ENCODE measurements at regions not wholly inside any gene's neighbourhood (a gene's known extent, or its start where the extent isn't known, plus 50 kb on each side); places are given as distances from the start of the nearest gene placed in this dataset.
A peak's percentile ranks its signal among the peaks of the same experiment; 100 is the strongest.
"Not testable (repeated sequence)": the region's sequence is repeated elsewhere in the genome, so short reads cannot be mapped to it uniquely, and the experiment has no call there.

DNA sequence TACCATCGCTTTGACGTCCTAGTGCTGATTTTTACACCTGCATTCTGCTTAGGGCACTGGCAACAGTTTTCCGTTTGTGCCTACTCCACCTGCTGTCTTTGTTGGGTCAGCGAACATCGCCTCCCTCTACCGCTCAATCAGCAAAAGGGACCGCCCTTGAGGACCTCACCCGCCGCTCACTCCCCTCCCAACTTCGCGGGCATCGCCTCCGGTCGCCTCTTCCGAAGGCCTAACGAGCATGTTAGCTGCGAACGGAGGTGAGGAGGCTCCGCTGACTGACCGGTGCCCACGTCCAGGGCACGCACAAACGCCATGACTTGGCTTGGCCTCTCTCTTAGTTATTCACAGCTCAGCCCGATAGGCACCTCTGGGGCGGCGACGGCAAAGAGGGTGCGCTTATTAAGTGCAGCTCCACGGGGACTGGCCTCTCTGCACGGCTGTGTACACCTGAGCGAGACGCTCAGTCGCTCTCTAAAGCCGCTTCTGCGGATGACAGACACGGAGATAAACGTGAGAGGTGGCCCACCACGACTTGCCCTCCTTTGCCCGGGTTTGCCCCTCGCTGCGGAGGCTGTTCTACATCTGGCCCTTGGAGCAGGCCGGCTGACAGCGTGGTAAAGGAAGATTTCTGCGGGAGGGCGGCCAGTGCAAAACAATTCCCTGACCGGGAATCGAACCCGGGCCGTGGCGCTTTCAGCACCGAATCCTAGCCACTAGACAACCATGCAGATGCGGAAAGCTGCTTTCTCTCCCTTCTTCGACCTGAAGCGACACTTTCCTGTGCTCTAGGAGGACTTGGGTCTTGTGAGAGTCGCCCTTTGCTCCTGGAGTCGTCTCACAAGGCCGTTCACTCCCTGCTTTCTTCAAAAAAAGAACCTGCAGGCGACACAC, 81.6 kb upstream of the FCGR1A start:
- DNase-seq, result not testable (repeated sequence)

GRCh38 chr1:149708192-149708853, 74.2 kb upstream of the FCGR1A start:
- peak; percentile 43 for DNase-seq

DNA sequence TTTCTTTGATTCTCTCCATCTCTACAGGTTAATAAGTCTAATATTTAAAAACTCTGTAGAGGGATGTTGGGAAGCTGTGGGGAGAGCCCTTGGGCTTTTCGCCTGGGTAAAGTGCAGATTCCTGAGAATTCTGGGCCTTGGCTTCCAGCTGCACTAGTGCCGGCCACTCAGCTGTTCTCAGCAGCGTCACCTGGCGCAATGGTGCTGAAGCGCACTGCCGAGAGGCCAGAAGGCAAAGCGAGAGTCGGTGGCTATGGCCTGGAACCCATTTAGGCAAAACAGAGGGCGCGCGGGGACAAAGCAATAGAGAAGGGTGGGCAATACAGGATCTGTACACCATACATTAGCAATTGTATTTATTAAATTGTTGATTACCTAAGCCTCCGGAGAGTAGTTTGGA, 70.8 kb upstream of the FCGR1A start:
- not testable (repeated sequence) for DNase-seq

GRCh38 chr1:149712154-149712927, 70.2 kb upstream of the FCGR1A start:
- peak; percentile 27 for DNase-seq

GRCh38 chr1:149713513-149713912, 69.0 kb upstream of the FCGR1A start:
- DNase-seq, result not testable (repeated sequence)

DNA sequence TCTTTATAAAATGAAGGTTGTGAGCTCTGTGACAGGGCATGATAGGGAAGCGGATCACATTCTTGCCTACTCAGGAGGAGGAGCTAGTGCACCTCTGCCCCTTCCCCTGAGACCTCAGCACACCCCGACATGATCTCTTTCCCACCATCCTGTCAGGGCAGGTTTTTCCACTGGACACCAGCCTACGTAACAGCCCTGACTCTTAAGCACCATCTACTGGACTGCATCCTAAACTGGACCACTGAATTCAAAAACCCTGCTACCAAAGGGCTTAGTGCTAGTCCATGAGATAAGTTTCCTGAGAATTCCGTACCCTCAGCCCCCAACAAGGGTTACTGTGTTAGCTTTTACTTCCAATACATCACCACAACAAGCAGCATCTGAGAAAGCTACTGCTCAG, 68.5 kb upstream of the FCGR1A start:
- not testable (repeated sequence) for DNase-seq

- not testable (repeated sequence) for DNase-seq
These were observed 57.7 kb upstream of the FCGR1A start for GRCh38 chr1:149724618-149725302.

DNA sequence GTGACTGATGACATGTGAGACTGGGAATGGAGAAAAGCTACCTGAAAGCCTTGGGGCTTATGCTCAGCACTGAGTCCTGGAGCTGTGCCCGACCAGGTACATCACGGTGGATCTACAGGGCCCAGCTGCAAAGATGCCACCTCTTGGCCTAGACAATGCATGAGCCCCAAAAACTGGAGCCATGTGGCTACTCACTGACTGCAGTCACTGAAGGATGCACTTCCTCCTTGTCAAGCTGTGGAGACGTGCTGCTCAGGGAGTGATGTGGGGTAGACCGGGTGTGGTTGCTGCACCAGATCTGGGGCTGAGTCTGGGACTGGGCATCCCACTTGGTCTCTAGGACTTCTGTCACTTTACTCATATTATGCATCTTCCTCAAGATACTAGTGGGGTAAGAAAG, 55.8 kb upstream of the FCGR1A start:
- DNase-seq, result not testable (repeated sequence)

GRCh38 chr1:149728598-149728997, 53.9 kb upstream of the FCGR1A start:
- not testable (repeated sequence) for DNase-seq
